HepG2 (cell line): ENCODE measurements at regions not wholly inside any gene's neighbourhood (a gene's known extent, or its start where the extent isn't known, plus 50 kb on each side); places are given as distances from the start of the nearest gene placed in this dataset.

ENCODE experiments used
- KDM5A ChIP-seq: fragments of 200-600 bp; sonication (generic); IDR thresholded peaks from 2 replicates; pipeline ENCODE4 v1.7.0; 2018; ENCODE audit warnings: antibody characterized with exemption, mild to moderate bottlenecking, low read length, borderline replicate concordance
- MEIS1 ChIP-seq: sonication (generic); formaldehyde crosslinking; IDR thresholded peaks from 2 replicates; pipeline ENCODE4 v1.9.0; 2021; ENCODE audit warnings: mild to moderate bottlenecking, missing genetic modification reagents, moderate library complexity, borderline replicate concordance
- TBP ChIP-seq: sonication (generic); formaldehyde crosslinking; IDR thresholded peaks from 2 replicates; pipeline ENCODE4 v1.5.0; 2020; ENCODE audit warnings: missing genetic modification reagents
- TF ChIP-seq, protein P1 (sequence below): sonication (generic); formaldehyde crosslinking; IDR thresholded peaks from 2 replicates; pipeline ENCODE4 v1.5.0; 2020; ENCODE audit warnings: mild to moderate bottlenecking, missing genetic modification reagents, moderate library complexity
- TF ChIP-seq, protein P2 (sequence below): sonication (generic); formaldehyde crosslinking; IDR thresholded peaks from 2 replicates; pipeline ENCODE4 v1.4.0; 2020; ENCODE audit warnings: missing genetic modification reagents
- TF ChIP-seq, protein P3 (sequence below): sonication (generic); formaldehyde crosslinking; IDR thresholded peaks from 2 replicates; pipeline ENCODE4 v1.5.1; 2020; ENCODE audit warnings: missing genetic modification reagents, mild to moderate bottlenecking, borderline replicate concordance
- TF ChIP-seq, protein P4 (sequence below): sonication (generic); formaldehyde crosslinking; IDR thresholded peaks from 2 replicates; pipeline ENCODE4 v1.8.1; 2023; ENCODE audit warnings: missing genetic modification reagents, inconsistent platforms, borderline replicate concordance

DNA sequence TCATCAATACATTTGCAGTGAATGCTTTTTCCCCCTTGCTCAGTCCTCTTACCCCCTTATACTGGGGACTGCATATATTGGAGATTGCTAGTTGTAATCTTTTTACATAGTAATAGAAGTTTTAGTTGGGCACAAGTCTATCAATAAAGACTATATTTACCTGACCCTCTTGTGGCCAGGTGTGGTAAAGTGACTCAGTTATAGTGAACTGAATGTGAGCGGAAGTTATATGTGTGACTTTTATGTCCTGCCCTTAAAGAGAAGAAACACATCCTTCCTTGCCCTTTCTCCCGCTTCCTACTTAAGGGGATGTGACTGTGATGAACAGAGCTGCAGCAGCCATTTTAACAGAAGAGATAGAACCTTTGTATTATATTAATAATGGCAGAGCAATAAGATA, 362.0 kb downstream of the METTL15 start:
- TF ChIP-seq, protein P1, sequence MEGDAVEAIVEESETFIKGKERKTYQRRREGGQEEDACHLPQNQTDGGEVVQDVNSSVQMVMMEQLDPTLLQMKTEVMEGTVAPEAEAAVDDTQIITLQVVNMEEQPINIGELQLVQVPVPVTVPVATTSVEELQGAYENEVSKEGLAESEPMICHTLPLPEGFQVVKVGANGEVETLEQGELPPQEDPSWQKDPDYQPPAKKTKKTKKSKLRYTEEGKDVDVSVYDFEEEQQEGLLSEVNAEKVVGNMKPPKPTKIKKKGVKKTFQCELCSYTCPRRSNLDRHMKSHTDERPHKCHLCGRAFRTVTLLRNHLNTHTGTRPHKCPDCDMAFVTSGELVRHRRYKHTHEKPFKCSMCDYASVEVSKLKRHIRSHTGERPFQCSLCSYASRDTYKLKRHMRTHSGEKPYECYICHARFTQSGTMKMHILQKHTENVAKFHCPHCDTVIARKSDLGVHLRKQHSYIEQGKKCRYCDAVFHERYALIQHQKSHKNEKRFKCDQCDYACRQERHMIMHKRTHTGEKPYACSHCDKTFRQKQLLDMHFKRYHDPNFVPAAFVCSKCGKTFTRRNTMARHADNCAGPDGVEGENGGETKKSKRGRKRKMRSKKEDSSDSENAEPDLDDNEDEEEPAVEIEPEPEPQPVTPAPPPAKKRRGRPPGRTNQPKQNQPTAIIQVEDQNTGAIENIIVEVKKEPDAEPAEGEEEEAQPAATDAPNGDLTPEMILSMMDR (CRISPR knock-in tag) = no peak
- TF ChIP-seq, protein P2, sequence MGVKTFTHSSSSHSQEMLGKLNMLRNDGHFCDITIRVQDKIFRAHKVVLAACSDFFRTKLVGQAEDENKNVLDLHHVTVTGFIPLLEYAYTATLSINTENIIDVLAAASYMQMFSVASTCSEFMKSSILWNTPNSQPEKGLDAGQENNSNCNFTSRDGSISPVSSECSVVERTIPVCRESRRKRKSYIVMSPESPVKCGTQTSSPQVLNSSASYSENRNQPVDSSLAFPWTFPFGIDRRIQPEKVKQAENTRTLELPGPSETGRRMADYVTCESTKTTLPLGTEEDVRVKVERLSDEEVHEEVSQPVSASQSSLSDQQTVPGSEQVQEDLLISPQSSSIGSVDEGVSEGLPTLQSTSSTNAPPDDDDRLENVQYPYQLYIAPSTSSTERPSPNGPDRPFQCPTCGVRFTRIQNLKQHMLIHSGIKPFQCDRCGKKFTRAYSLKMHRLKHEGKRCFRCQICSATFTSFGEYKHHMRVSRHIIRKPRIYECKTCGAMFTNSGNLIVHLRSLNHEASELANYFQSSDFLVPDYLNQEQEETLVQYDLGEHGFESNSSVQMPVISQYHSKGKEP (CRISPR knock-in tag) = no peak
- TF ChIP-seq TBP = no peak
- no peak for TF ChIP-seq MEIS1
- no peak for TF ChIP-seq KDM5A
- TF ChIP-seq, protein P3, sequence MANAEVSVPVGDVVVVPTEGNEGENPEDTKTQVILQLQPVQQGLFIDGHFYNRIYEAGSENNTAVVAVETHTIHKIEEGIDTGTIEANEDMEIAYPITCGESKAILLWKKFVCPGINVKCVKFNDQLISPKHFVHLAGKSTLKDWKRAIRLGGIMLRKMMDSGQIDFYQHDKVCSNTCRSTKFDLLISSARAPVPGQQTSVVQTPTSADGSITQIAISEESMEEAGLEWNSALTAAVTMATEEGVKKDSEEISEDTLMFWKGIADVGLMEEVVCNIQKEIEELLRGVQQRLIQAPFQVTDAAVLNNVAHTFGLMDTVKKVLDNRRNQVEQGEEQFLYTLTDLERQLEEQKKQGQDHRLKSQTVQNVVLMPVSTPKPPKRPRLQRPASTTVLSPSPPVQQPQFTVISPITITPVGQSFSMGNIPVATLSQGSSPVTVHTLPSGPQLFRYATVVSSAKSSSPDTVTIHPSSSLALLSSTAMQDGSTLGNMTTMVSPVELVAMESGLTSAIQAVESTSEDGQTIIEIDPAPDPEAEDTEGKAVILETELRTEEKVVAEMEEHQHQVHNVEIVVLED = no peak
- TF ChIP-seq, protein P4, sequence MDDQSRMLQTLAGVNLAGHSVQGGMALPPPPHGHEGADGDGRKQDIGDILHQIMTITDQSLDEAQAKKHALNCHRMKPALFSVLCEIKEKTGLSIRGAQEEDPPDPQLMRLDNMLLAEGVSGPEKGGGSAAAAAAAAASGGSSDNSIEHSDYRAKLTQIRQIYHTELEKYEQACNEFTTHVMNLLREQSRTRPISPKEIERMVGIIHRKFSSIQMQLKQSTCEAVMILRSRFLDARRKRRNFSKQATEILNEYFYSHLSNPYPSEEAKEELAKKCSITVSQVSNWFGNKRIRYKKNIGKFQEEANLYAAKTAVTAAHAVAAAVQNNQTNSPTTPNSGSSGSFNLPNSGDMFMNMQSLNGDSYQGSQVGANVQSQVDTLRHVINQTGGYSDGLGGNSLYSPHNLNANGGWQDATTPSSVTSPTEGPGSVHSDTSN (CRISPR knock-in tag) = no peak
